Left kidney (tissue), 1 donor: ENCODE measurements at regions not wholly inside any gene's neighbourhood (a gene's known extent, or its start where the extent isn't known, plus 50 kb on each side); places are given as distances from the start of the nearest gene placed in this dataset.

Experiments
- DNase-seq: peaks from one replicate; pipeline ENCODE4 v3.0.0-alpha.2; 2013

DNA sequence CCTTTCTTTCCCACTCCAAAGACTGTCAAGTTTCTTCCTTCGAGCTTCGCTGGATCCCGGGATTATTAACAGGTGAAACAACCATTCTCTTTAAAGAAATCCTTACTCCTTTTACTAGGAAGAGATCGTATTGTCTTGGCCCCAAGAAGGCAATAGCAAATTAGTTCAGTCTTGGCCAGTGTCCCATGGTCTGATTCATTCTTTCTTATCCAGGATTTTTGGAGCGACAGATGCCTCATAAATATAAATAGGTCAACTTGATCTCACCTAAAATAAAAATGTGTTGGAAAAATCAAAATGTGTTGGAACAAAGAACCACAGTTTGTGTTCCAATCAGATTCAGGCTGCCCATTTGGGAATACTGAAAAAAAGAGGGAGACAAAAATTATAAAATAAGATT is 140.1 kb upstream of the TMEM108 start:
- DNase-seq: no peak

DNA sequence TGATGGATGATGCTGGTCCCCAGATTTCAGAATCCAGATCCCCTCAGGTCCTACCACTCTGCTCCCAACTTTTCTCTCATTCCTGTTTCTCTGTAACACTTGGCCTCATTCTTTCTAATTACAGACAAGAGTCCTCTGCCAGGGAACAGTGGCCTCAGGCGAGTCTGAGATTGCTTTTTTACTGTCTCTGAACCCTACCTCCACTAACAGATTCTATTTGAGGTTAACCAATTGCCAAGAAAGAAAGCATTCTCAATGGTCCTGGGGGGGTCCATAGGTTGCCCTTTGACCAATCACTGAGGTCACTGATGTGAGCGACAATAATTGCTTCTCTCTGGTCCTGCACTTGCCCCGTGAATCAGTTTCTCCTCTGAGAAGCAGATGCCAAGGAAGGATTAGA is 145.2 kb upstream of the TMEM108 start:
- DNase-seq: no peak

DNA sequence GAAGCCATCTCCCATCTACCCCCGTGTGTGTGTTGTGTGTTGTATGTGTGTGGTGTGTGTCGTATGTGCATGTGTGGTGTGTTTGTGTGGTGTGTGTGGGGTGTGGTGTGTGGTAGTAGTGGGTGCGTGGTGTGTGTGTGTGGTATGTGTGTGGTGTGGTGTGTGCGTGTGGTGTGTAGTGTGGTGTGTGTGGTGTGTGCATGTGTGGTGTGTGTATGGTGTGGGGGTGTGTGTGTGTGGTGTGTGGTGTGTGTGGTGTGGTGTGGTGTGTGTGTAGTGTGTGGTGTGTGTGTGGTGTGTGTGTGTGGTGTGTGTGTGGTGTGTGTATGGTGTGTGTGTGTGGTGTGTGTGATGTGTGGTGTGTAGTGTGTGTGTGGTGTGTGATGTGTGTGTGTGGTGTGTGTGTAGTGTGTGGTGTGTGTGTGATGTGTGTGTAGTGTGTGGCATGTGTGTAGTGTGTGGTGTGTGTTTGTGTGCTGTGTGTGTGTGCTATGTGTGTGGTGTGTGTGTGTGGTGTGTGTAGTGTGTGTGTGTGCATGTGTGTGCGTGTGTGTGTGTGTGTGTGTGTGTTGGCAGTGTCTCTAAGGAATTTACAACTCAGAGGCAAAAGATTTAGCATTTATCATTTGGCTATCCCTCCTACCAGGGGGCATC is 156.3 kb upstream of the TMEM108 start:
- no peak for DNase-seq

DNA sequence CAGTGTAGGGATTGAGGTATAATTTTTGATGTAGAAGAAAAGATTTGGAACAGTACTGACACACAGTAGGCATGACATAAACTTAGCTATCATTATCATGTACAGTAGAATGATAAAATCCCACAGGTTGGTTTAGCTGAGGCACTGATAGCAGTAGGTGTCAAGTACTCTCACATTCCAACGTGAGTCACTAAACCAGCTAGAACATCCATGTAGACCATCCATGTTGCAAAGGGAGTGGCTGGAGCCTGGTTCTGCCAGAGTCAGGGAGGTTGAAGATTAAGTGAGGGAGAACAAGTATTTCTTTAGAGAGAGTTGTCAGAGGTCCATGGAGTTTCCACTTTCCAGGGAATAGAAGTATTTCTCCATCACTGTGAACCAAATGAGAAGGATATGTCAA is 157.2 kb upstream of the TMEM108 start:
- DNase-seq: no peak

DNA sequence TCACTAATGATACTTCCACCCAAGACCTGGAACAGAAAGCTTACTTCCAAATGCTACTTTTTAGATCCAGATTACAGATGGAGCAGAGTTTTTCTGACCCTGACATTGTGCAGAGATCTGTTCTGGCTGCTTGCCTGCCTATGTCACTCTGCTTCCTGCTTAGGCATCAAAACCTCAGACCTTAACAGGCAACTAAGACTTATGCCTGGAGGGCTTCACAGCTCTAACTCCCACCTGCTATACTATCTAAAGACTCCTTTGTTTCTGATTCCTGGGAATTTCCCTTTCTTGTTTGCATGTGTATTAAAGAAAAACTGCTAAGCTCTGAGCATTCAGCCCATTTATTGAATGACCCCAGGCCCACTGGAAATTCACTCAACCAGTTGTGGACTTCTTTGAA is 157.4 kb upstream of the NPHP3 start:
- DNase-seq: peak; percentile 12

DNA sequence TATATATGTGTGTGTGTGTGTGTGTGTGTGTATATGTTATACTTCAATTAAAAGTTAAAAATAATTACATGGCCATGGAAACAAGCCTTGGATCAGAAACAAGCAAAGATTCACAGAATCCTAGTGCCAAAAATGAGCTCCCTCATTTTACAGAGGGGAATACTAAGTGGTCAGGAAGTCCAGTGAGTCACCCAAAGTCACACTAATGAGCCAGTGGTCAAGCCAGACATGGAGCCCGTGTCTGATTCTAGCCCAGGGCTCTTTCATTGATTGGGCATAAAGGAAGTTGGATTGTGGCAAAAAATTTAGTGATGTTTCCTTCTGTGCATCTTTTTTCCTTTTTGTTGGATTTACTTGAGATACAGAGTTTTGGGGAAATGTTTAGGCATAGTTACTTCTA is 152.5 kb upstream of the NPHP3 start:
- DNase-seq: no peak

DNA sequence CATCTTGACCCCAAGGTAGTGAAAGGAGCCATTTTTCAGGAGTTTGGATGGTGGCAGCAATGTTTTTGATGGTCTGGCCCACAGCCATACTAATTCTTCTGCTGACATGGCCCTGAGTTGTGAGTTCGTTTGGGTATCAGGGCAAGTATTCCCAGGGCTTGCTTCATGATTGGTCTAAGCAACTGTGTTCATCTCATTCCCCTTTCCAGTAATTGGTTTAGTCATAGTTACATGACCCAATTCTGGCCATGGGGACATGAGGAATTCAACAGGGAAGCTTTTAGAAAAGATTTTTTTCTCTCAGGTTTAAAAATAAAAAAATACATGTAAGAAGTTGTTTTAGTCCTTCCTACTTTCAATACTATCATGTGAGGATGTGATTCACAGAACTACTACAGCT is 150.5 kb upstream of the NPHP3 start:
- no peak for DNase-seq

DNA sequence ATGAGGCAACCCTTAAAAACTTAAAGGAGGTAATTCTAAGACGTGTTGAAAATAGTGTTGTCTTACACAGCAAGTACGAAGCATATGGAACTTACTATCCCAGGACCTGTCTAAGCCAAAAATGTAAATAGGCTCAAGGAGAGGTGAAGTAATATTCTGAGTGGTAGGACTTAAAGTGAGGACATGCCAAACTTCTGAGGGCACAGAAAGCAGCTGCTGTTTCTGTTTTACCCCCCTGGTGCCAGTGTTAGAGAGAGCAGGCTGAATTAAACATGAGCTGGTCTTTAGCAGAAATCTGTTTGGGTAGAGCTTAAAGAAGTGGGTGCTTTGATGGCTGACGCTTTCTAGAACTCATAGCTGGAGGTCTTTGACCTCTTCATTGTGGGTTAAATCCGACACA is 149.7 kb upstream of the NPHP3 start:
- no peak for DNase-seq

DNA sequence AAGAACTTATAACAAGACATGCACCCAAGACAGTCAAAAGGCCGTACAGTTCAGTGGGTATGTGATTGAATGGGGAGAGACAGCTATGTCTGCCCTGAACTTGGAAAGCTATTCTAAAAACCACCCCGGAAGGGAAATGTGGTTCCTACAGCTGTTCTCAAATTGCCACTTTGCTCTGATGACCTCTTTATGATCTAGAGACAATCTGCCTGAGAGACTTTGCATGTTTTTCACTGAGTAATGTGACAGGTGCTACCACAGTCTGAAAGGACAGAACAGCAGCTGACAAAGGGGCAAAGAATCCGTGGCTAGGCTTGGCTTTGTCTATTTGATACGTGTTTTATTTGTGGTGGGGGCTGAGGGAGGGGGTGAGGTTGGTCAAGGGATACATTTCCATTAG is 148.3 kb upstream of the NPHP3 start:
- DNase-seq: peak; percentile 2

DNA sequence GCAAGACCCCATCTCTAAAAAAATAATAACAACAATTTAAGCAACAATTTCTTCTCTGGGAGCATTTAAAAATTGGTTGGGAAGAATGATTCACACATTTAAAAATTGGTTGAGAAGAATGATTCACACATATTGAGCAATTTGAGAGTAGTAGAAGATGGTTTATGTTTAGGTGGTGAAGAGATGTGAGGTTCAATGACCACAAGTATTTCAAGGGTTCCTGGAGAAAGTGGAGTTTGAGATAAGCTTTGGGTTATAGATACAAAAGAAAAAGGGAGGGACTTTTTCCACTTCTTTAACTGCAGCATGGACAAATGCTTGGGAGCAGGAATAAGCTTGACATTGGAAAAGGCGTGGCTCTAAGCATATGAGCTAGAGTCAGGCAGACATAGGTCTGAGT is 145.7 kb upstream of the NPHP3 start:
- no peak for DNase-seq

DNA sequence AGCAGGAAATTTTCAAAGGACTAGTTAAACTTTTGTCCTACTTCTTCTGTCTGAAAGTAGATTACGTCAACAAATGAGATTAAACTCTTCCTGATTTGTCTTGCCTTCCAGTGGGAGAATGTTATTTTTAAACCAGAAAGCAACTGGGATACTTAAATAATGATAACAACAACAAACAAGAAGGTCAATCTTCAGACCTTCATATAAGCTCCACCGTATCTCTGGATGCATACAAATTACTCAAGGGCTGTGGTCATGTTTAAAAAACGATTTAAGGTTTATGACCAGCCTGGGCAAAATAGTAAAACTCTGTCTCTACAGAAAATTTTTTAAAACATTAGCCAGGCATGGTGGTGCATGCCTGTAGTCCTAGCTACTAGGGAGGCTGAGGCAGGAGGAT is 145.3 kb upstream of the NPHP3 start:
- no peak for DNase-seq

DNA sequence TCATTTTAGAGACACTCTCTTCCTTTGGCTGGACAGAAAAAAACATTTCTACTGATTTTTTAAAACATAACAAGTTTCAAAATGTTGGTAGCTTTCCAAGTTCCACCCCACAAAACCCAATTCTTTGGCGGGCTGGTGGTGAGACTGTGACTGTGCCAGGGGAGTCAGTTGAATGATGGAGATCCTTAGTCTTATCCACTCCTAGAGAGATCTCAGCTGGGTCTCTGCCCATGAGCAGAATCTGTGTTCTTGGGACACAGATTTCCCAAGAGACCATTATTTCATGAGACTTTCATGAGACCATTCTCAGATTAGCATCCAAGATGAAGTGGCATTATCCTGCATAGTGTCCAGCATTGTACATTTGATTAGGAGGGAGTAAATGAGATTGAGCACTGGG is 135.1 kb upstream of the NPHP3 start:
- no peak for DNase-seq

DNA sequence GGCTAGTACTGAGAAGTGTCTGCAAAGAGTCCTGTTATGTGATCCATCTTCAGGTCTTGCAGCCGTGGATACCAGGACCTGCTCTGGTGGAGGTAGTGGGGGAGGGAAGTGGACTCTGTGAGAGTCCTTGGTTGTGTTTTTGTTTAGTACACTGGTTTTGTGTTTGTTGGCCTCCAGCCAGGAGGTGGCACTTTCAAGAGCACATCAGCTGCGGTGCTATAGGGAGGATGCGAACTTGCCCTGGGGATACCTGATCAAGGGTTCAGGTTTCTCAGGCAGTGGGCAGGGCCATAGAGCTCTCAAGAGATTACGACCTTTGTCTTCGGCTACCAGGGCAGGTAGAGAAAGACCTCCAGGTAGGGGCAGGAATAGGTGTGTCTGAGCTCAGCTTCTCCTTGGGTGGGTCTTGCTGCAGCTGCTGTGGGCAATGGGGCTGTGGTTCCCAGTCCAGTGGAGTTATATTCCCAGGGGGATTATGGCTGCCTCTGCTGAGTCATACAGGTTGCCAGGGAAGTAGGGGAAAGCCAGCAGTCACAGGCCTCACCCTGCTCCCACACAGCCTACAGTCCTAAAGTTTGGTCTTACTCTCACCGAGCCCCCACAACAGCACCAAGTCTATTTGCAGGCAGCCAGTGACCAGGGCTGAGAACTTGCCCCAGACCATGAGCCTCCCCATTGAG is 132.8 kb upstream of the NPHP3 start:
- no peak for DNase-seq

DNA sequence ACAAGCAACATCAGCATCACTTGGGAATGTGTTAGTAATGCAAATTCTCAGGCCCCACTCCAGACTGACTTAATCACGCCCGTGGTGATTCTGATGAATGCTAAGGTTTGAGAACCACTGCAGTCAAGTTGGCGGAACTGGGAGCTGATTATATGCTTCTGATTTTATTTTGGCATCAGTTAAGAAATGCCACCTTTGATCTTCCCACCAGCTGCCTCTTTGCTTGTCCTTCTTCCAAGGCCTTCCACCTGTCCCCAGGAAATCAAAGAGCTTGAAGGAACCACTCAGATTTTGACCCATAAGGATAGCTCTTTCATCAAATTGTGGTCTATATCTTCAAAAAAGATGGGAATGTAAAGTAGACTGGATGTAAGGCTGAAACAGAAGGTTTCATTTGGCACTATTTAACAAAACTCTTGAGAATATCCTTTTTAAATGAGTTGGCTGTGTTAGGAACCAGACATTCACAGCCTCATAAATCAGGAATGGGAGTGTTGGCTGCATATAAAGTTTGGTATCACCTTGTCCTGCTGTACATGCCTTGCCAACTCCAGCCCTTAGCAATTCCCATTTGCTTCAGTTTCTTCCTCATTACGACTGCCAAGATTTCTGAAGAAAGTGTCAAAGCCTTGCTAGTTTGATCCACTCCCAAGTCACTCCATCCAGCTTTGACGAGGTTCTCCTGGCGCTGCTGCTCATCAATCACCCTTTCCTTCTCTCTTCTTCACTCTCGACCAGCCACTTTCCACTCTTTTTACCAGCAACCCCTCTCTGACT is 125.8 kb upstream of the NPHP3 start:
- DNase-seq: no peak

DNA sequence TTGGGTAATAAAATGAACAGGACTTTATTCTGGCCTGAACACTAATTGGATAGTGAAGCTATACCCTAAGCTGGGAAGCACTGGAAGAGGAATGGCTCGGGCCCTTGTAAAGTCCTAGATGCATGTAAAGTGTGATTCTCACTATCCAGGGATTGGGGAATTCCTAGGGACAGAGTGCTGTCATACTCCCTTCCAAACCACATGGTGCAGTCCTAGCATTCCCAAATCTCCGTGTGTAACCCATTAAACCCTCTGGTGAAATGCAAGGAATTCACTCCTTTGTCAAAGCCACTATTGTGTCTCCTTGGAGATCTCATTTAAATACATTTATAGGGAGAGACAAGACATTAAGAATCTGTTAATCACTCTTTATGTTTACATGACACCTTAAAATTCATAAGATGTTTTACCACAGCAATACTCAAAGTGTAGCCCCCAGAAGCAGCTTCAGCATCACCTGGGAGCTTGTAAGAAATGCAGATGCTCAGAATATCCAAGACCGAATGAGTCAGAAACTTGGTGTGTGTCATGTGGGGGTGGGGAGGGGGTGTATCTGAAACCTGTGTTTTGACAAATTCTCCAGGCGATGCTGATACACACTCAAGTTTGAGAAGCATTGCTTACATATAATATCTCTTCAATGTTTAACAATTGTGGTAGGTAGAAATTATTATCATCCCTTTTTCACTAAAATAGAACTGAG is 121.8 kb upstream of the NPHP3 start:
- DNase-seq: no peak

DNA sequence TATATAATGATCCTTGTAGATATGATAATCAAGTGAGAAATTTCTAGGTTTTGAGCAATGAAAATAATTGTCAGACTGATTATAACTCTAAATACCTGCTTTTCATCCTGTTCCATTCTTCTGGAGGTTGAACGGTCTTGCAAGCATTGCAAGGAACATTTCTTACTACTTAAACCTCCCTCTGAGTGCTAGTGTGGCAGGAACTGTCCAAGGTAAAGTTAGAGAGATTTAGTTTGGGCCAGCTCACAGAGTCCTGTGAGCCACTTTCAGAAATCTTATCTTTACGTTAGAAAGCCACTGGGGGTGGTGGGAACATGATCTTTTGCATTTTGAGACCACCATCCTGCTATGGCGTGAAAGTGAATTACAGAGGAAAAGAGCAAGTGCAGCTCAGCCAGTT is 121.1 kb upstream of the NPHP3 start:
- DNase-seq: no peak

DNA sequence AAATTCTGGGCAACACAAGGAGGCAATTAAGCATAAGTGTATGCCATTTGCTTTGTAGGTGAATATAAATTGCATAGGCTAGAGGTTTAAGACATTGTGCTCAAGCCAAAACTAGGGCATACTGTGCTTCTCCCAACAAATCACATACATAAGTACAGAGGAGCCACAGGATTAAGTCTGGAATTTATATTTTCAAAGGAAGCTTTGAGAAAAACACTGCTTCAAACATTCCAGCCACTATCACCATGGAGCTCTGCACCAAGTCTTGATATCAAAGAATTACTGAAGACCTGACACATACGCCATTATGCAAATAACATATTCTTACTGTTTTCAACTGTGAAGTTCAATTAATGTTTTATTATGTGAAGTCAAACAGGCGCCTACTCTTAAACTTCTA is 119.4 kb upstream of the NPHP3 start:
- no peak for DNase-seq

DNA sequence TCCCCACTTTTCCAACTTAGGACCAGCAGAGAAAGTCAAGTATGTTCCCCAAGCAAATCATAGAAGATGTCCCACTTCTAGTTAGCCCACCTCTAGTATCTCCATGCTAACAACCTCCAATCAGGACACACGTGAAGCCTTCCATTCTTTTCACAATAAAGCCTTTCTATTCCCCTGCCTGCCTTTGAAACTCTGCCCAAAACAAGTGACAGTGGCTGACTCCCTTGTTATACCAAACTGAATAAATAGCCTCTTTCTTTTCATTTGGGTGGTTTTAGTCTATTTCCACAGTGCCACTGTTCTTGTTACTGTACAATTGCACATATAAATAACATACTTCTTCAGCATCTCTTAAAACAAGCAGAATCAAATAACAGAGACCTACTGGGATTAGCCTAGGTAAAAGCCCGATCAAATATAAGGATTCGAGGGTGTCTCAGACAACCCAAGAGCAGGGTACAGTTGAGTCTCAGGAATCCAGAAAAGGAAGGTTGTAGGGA is 118.0 kb upstream of the NPHP3 start:
- DNase-seq: no peak

DNA sequence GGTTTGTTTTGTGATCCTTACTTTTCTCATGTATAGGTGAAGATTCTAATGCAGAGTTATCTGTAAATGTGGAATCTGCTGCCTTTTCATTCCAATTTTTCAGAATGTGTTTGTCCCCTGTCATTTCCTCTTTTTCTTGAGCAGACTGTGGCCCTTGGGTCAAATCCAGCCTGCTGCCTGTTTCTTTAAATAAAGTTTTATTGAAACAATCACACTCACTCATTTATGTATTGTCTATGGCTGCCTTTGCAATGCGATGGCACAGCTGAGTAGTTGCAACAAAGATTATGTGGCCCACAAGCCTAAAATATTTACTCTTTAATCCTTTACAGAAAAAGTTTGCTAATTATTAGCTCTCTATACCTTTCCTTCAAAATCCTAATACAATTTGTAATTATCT is 116.3 kb upstream of the NPHP3 start:
- DNase-seq: no peak

DNA sequence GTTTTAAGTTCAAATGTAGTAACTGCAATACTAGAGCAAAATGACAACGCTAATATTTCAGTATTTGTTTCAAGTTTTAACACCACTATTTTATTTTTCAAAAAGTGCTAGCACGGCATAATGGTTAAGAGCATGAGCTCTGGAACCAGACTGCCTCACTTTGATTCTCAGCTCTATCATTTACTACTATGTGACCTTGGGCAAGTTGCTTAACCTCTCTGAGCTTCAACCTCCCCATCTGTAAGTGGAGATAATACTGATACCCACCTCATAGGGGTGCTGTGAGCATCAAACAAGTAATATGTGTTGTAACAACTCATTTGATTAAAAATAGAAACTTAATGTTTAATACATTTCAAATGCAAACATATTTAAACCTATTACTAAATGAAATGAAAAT is 115.4 kb upstream of the NPHP3 start:
- DNase-seq: no peak

DNA sequence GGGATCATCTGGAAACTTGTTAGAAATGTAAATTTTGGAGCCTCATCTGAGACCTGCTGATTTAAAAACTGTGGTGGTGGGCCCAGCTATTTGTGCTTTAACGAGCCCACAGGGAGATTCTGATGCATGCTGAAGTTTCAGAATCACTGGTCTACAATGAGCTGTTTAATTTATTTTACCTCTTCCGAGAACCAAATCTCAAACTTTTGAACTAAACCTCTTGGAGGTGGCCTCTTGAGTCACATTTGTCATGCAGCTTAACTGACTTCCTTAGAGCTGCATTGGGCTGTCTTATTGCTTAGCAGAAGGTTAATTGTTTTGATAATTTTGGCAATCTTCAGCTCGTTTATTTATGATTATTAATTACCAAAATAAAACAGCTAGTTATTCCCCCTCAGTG is 112.1 kb upstream of the NPHP3 start:
- no peak for DNase-seq

DNA sequence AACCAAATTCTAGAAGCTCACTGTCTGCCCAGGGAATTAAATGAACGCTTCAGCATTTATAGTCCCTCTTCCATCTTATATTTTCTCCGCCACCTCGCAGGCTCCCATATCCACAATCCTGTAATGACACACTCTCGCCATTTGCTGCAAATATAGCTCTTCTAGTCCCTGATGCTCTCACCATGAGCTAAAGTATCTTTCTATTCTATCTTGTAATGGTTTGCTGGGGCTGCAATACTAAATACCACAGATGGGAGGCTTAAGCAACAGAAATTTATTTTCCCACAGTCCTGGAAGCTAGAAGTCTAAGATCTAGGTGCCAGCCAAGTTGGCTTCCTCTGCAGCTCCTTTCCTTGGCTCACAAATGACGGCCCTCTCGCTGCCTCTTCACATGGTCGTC is 106.9 kb upstream of the NPHP3 start:
- no peak for DNase-seq

DNA sequence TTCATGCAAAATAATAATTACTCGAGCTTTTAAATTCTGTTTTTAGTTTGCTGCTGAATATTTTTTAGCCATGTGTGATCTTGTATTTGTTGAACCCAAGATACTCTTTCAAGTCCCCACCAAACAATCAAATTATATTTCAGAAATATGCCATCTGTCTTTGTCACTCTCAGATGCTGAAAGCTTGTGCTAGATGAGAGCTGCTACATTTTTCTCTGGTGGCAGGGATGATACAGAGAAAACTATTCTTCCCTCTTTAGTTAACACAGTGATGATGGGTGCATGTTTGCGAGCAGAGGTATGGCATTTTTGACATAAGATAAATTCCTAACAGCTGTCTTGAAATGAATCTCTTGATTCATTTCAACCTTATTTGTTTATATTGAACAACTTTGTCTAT is 100.6 kb upstream of the NPHP3 start:
- DNase-seq: no peak
